H1 (cell line): ENCODE measurements at regions not wholly inside any gene's neighbourhood (a gene's known extent, or its start where the extent isn't known, plus 50 kb on each side); places are given as distances from the start of the nearest gene placed in this dataset.

ENCODE experiments used
- CBX8 ChIP-seq: fragments of 300-800, 300-1000 bp; sonication (generic); IDR thresholded peaks from 2 replicates; pipeline ENCODE4 v1.7.1; 2016; ENCODE audit warnings: low read depth, low read length, borderline replicate concordance
- CREB1 ChIP-seq: IDR thresholded peaks from 2 replicates; pipeline ENCODE4 v1.6.1; 2012; ENCODE audit warnings: inconsistent platforms
- JUN ChIP-seq: IDR thresholded peaks from 2 replicates; pipeline ENCODE4 v1.6.1; 2011; ENCODE audit warnings: low read depth, mild to moderate bottlenecking, improper control_type of control experiment, low read length
- NANOG ChIP-seq: IDR thresholded peaks from 2 replicates; pipeline ENCODE4 v1.6.1; 2011; ENCODE audit warnings: low read length, low read depth, mild to moderate bottlenecking, inconsistent platforms; ENCODE audit not compliant: insufficient read depth, poor library complexity, severe bottlenecking
- RNF2 ChIP-seq: fragments of 200-900, 300-1000 bp; sonication (generic); IDR thresholded peaks from 2 replicates; pipeline ENCODE4 v1.7.1; 2016; ENCODE audit warnings: borderline replicate concordance, low read depth, mild to moderate bottlenecking, antibody characterized with exemption, low read length; ENCODE audit not compliant: poor library complexity, severe bottlenecking; ENCODE audit errors: missing control alignments
- SRF ChIP-seq: IDR thresholded peaks from 2 replicates; pipeline ENCODE4 v1.6.1; 2011; ENCODE audit warnings: mild to moderate bottlenecking, low read depth, low read length, moderate library complexity
- TF ChIP-seq, protein P1 (sequence below): IDR thresholded peaks from 2 replicates; pipeline ENCODE4 v1.6.1; 2011; ENCODE audit warnings: low read depth, mild to moderate bottlenecking, low read length; ENCODE audit not compliant: insufficient read depth

DNA sequence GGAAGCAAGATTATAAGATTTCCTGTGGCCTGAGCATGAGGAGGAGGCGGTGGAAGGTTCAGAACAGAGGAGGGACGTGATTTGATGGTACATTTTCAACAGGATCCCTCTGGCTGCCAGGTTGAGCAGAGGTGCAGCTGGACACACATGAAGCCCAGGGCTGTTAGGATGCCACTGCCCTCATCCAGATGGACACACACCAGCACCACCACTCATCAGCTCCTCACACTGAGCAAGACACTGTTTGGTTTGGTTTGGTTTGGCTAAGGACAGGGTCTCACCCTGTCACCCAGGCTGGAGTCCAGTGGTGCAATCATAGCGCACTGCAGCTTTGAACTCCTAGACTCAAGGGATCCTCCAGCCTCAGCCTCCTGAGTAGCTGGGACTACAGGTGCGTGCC lies 402.6 kb upstream of the C16orf82 start (continued):
- TF ChIP-seq CBX8, result no peak
- TF ChIP-seq RNF2, result no peak
- TF ChIP-seq NANOG, result no peak
- TF ChIP-seq, protein P1, sequence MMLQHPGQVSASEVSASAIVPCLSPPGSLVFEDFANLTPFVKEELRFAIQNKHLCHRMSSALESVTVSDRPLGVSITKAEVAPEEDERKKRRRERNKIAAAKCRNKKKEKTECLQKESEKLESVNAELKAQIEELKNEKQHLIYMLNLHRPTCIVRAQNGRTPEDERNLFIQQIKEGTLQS, result no peak
- TF ChIP-seq SRF, result no peak
- TF ChIP-seq CREB1, result no peak
- TF ChIP-seq JUN, result no peak
